NB4 (cell line): ENCODE measurements at regions not wholly inside any gene's neighbourhood (a gene's known extent, or its start where the extent isn't known, plus 50 kb on each side); places are given as distances from the start of the nearest gene placed in this dataset.

Experiments used
- DNase-seq: peaks from one replicate; pipeline ENCODE4 v3.0.0; 2010; ENCODE audit warnings: low read depth
- H3K4me3 ChIP-seq: one replicate; pipeline ENCODE4 v1.5.1; 2011; ENCODE audit warnings: mild to moderate bottlenecking, low read depth, low read length, moderate library complexity
- CTCF ChIP-seq: IDR thresholded peaks from one replicate; pipeline ENCODE4 v1.5.1; 2012; ENCODE audit warnings: low read depth, low read length
- MAX ChIP-seq: IDR thresholded peaks from 2 replicates; pipeline ENCODE4 v1.6.1; 2011; ENCODE audit warnings: low read depth, low read length
- MYC ChIP-seq: IDR thresholded peaks from 2 replicates; pipeline ENCODE4 v1.6.1; 2011; ENCODE audit warnings: low read depth, low read length
- POLR2A ChIP-seq: IDR thresholded peaks from 2 replicates; pipeline ENCODE4 v1.6.1; 2011; ENCODE audit warnings: mild to moderate bottlenecking; ENCODE audit not compliant: insufficient read length; ENCODE audit errors: extremely low read depth

GRCh38 chr11:110859998-110860397 is 147.8 kb upstream of the ARHGAP20 start:
- TF ChIP-seq MYC, result no peak
- TF ChIP-seq POLR2A, result no peak
- TF ChIP-seq MAX, result no peak
- no peak for TF ChIP-seq CTCF
- DNase-seq, result no peak
- no peak overlapping the region for H3K4me3 ChIP-seq

- no peak for DNase-seq
- H3K4me3 ChIP-seq, result no peak overlapping the region
- TF ChIP-seq MYC (no peak), CTCF (no peak), MAX (no peak), POLR2A (no peak)
These were observed 147.1 kb upstream of the ARHGAP20 start for GRCh38 chr11:110859240-110859840.

GRCh38 chr11:110858547-110858921 is 146.3 kb upstream of the ARHGAP20 start:
- DNase-seq, result no peak
- H3K4me3 ChIP-seq, result no peak overlapping the region
- TF ChIP-seq POLR2A (no peak), MAX (no peak), CTCF (no peak), MYC (no peak)

GRCh38 chr11:110857892-110858546 is 145.8 kb upstream of the ARHGAP20 start:
- no peak overlapping the region for H3K4me3 ChIP-seq
- no peak for DNase-seq
- TF ChIP-seq MYC (no peak), CTCF (no peak), MAX (no peak), POLR2A (no peak)

GRCh38 chr11:110856996-110857812 is 145.0 kb upstream of the ARHGAP20 start:
- TF ChIP-seq POLR2A, result no peak
- no peak for TF ChIP-seq MYC
- TF ChIP-seq MAX, result no peak
- TF ChIP-seq CTCF, result no peak
- DNase-seq, result no peak
- H3K4me3 ChIP-seq, result no peak overlapping the region
